CD14-positive monocyte (primary cell): ENCODE measurements at regions not wholly inside any gene's neighbourhood (a gene's known extent, or its start where the extent isn't known, plus 50 kb on each side); places are given as distances from the start of the nearest gene placed in this dataset.

Experiments used
- DNase-seq, 3 donors: peaks; one replicate each; pipeline ENCODE4 v3.0.0-alpha.2; 2011 to 2022
- H2AFZ ChIP-seq: 2 replicates; pipeline ENCODE4 v1.6.0; 2012; ENCODE audit warnings: mild to moderate bottlenecking, low read depth, low read length, inconsistent platforms; ENCODE audit not compliant: insufficient read depth, poor library complexity, severe bottlenecking
- H3K27ac ChIP-seq, 2 donors: 1 replicate in 1 of 2; 2 replicates in 1 of 2; pipeline ENCODE4 v1.5.1; 2012 to 2013; ENCODE audit warnings: low read length in 2 of 2, control low read depth in 1 of 2, inconsistent platforms in 1 of 2, low read depth in 1 of 2, mild to moderate bottlenecking in 1 of 2
- H3K27me3 ChIP-seq, 2 donors: one replicate each; pipeline versions ENCODE4 v1.6.0 to v1.6.1; 2011 to 2013; ENCODE audit warnings: low read length in 2 of 2; ENCODE audit not compliant: control insufficient read depth in 2 of 2, insufficient read depth in 2 of 2
- H3K36me3 ChIP-seq, 2 donors: replicated peaks in 1 of 2; 1 replicate in 1 of 2; 2 replicates in 1 of 2; pipeline versions ENCODE4 v1.5.1 to v1.6.1; 2012 to 2013; ENCODE audit warnings: low read length in 2 of 2, control low read depth in 1 of 2, inconsistent platforms in 1 of 2, mild to moderate bottlenecking in 1 of 2; ENCODE audit not compliant: insufficient read depth in 2 of 2, control insufficient read depth in 1 of 2
- H3K4me1 ChIP-seq, 2 donors: 1 replicate in 1 of 2; 2 replicates in 1 of 2; pipeline versions ENCODE4 v1.5.1 to v1.6.1; 2012 to 2013; ENCODE audit warnings: low read length in 2 of 2, control low read depth in 1 of 2, inconsistent platforms in 1 of 2, mild to moderate bottlenecking in 1 of 2, moderate library complexity in 1 of 2; ENCODE audit not compliant: insufficient read depth in 2 of 2, control insufficient read depth in 1 of 2
- H3K4me2 ChIP-seq: replicated peaks from 2 replicates; pipeline ENCODE3; 2012; ENCODE audit warnings: low read length, moderate library complexity, mild to moderate bottlenecking; ENCODE audit not compliant: poor library complexity, severe bottlenecking; ENCODE audit errors: extremely low read depth
- H3K4me3 ChIP-seq, 3 experiments: fragments of 200-600 bp in 1 of 3; sonication (generic) in 1 of 3; replicated peaks in 1 of 3; 1 replicate in 2 of 3; 2 replicates in 1 of 3; pipeline ENCODE4 v1.5.1; 2011 to 2013; ENCODE audit warnings: low read length in 3 of 3, mild to moderate bottlenecking in 3 of 3, control low read depth in 2 of 3, low read depth in 2 of 3, inconsistent platforms in 1 of 3, moderate library complexity in 1 of 3
- H3K79me2 ChIP-seq: 2 replicates; pipeline ENCODE4 v1.6.0; 2012; ENCODE audit warnings: mild to moderate bottlenecking, control low read depth, inconsistent platforms, low read length, moderate library complexity; ENCODE audit not compliant: insufficient read depth
- H3K9ac ChIP-seq: 2 replicates; pipeline ENCODE4 v1.6.0; 2017; ENCODE audit warnings: low read length, mild to moderate bottlenecking; ENCODE audit not compliant: insufficient read depth, poor library complexity, severe bottlenecking
- H3K9me3 ChIP-seq, 2 donors: replicated peaks in 1 of 2; 1 replicate in 1 of 2; 2 replicates in 1 of 2; pipeline versions ENCODE4 v1.5.1 to v1.6.1; 2012 to 2013; ENCODE audit warnings: low read length in 2 of 2, control low read depth in 1 of 2; ENCODE audit not compliant: control insufficient read depth in 1 of 2, insufficient read depth in 1 of 2
- H4K20me1 ChIP-seq: 2 replicates; pipeline ENCODE4 v1.6.0; 2012; ENCODE audit warnings: mild to moderate bottlenecking, low read length, control low read depth, moderate library complexity; ENCODE audit not compliant: insufficient read depth
- H3K27ac Mint-ChIP-seq, 7 donors: one replicate each; pipeline ENCODE4 v1.8.0; 2020; ENCODE audit warnings: mild to moderate bottlenecking in 7 of 7, mixed read lengths in 7 of 7, moderate library complexity in 6 of 7, inconsistent platforms in 2 of 7
- H3K27me3 Mint-ChIP-seq, 3 donors: one replicate each; pipeline ENCODE4 v1.8.0; 2021 to 2022; ENCODE audit warnings: low read depth in 3 of 3, mild to moderate bottlenecking in 3 of 3, mixed read lengths in 3 of 3, moderate library complexity in 3 of 3, inconsistent platforms in 1 of 3
- H3K36me3 Mint-ChIP-seq, 2 donors: one replicate each; pipeline ENCODE4 v1.8.0; 2020; ENCODE audit warnings: mixed read lengths in 2 of 2, inconsistent platforms in 1 of 2, mild to moderate bottlenecking in 1 of 2
- H3K4me1 Mint-ChIP-seq: one replicate; pipeline ENCODE4 v1.8.0; 2020; ENCODE audit warnings: mild to moderate bottlenecking, mixed read lengths
- H3K4me3 Mint-ChIP-seq, 2 donors: one replicate each; pipeline ENCODE4 v1.8.0; 2020; ENCODE audit warnings: mild to moderate bottlenecking in 2 of 2, mixed read lengths in 2 of 2, moderate library complexity in 1 of 2
- H3K9me3 Mint-ChIP-seq, 7 donors: one replicate each; pipeline ENCODE4 v1.8.0; 2020 to 2022; ENCODE audit warnings: mixed read lengths in 7 of 7, mild to moderate bottlenecking in 6 of 7, moderate library complexity in 6 of 7, inconsistent platforms in 2 of 7
- WGBS: methylation state at CpG from one replicate; pipeline ENCODE4 v1.1.5; 2013; ENCODE audit warnings: missing lambda C conversion rate; ENCODE audit not compliant: insufficient coverage; 5-methylcytosine and 5-hydroxymethylcytosine counted together
- intact Hi-C, 2 donors: fragments of 100-400 bp; cut with micrococcal nuclease; formaldehyde crosslinking; loops; one replicate each; pipeline versions ENCODE4 v1.15.0 to v1.15.1; 2023
- TF ChIP-seq, protein P1 (sequence below): fragments of 200-600 bp; IDR thresholded peaks from one replicate; pipeline ENCODE4 v1.8.0; 2022; ENCODE audit warnings: antibody characterized with exemption, mild to moderate bottlenecking

- Mint-ChIP-seq H3K4me1 (no peaks in the 10 kb centered on the region), H3K9me3 (peaks cover 0 to 4% (median 2%) of the 10 kb centered on the region in 7 donors), H3K4me3 (no peak overlapping the region), H3K27ac (no peak overlapping the region), H3K27me3 (peaks cover 0 to 2% (median 2%) of the 10 kb centered on the region in 3 donors), H3K36me3 (no peaks in the 10 kb centered on the region)
- no CpG with 5 or more reads among the region's 1 CpG for WGBS
- TF ChIP-seq, protein P1, sequence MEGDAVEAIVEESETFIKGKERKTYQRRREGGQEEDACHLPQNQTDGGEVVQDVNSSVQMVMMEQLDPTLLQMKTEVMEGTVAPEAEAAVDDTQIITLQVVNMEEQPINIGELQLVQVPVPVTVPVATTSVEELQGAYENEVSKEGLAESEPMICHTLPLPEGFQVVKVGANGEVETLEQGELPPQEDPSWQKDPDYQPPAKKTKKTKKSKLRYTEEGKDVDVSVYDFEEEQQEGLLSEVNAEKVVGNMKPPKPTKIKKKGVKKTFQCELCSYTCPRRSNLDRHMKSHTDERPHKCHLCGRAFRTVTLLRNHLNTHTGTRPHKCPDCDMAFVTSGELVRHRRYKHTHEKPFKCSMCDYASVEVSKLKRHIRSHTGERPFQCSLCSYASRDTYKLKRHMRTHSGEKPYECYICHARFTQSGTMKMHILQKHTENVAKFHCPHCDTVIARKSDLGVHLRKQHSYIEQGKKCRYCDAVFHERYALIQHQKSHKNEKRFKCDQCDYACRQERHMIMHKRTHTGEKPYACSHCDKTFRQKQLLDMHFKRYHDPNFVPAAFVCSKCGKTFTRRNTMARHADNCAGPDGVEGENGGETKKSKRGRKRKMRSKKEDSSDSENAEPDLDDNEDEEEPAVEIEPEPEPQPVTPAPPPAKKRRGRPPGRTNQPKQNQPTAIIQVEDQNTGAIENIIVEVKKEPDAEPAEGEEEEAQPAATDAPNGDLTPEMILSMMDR, result no peak
- Histone ChIP-seq H3K9me3 (no peaks in the 10 kb centered on the region), H3K4me2 (no peak overlapping the region), H3K4me1 (no peaks in the 10 kb centered on the region), H3K36me3 (no peaks in the 10 kb centered on the region), H4K20me1 (no peaks in the 10 kb centered on the region), H3K79me2 (no peaks in the 10 kb centered on the region), H3K4me3 (no peak overlapping the region), H3K27me3 (no peaks in the 10 kb centered on the region), H2AFZ (no peak overlapping the region), H3K27ac (no peak overlapping the region), H3K9ac (no peak overlapping the region)
- intact Hi-C loops, result no loop called here
- no peak for DNase-seq
Measured at GRCh38 chr14:51457843-51458562, 193.7 kb upstream of the FRMD6 start.

GRCh38 chr14:51458563-51458955 is 193.2 kb upstream of the FRMD6 start:
- Histone ChIP-seq H3K27ac (no peak overlapping the region), H3K9me3 (no peaks in the 10 kb centered on the region), H3K4me2 (no peak overlapping the region), H3K27me3 (no peaks in the 10 kb centered on the region), H3K36me3 (no peaks in the 10 kb centered on the region), H3K4me3 (no peak overlapping the region), H2AFZ (no peak overlapping the region), H3K79me2 (no peaks in the 10 kb centered on the region), H3K9ac (no peak overlapping the region), H3K4me1 (no peaks in the 10 kb centered on the region), H4K20me1 (no peaks in the 10 kb centered on the region)
- Mint-ChIP-seq H3K9me3 (peaks cover 0 to 4% (median 2%) of the 10 kb centered on the region in 7 donors), H3K27me3 (peaks cover 0 to 2% (median 2%) of the 10 kb centered on the region in 3 donors), H3K36me3 (no peaks in the 10 kb centered on the region), H3K4me1 (no peaks in the 10 kb centered on the region), H3K4me3 (no peak overlapping the region), H3K27ac (peak overlapping the region in 1 of 7 donors; percentile 20)
- TF ChIP-seq, protein P1, result no peak
- WGBS, result 86% methylated on average over 1 of the region's 1 CpG
- intact Hi-C loops, result no loop called here
- DNase-seq, result no peak
